Neutrophil (primary cell): ENCODE measurements at regions not wholly inside any gene's neighbourhood (a gene's known extent, or its start where the extent isn't known, plus 50 kb on each side); places are given as distances from the start of the nearest gene placed in this dataset.

Experiments used
- H3K27ac ChIP-seq: fragments of 200-600 bp; sonication (generic); 2 replicates; pipeline ENCODE4 v1.5.1; 2016; ENCODE audit warnings: mild to moderate bottlenecking, moderate library complexity
- H3K27me3 ChIP-seq: fragments of 200-600 bp; sonication (generic); 2 replicates; pipeline ENCODE4 v1.6.0; 2016; ENCODE audit warnings: mild to moderate bottlenecking
- H3K36me3 ChIP-seq: fragments of 200-600 bp; sonication (generic); 2 replicates; pipeline ENCODE4 v1.5.1; 2017
- H3K4me1 ChIP-seq, 2 experiments: fragments of 200-600 bp in 1 of 2; sonication (generic) in 1 of 2; 1 replicate in 1 of 2; 2 replicates in 1 of 2; pipeline versions ENCODE4 v1.5.1 to v1.6.1; 2013 to 2016; ENCODE audit warnings: low read depth in 1 of 2, low read length in 1 of 2, mild to moderate bottlenecking in 1 of 2, moderate library complexity in 1 of 2; ENCODE audit not compliant: control insufficient read depth in 1 of 2, insufficient read depth in 1 of 2
- H3K4me3 ChIP-seq, 2 experiments: fragments of 200-600 bp in 1 of 2; sonication (generic) in 1 of 2; 1 replicate in 1 of 2; 2 replicates in 1 of 2; pipeline ENCODE4 v1.5.1; 2013 to 2016; ENCODE audit warnings: low read depth in 1 of 2, low read length in 1 of 2, mild to moderate bottlenecking in 1 of 2, moderate library complexity in 1 of 2
- H3K9me3 ChIP-seq: fragments of 200-600 bp; sonication (generic); 2 replicates; pipeline ENCODE4 v1.5.1; 2016
- CTCF ChIP-seq: fragments of 200-600 bp; sonication (generic); IDR thresholded peaks from 2 replicates; pipeline ENCODE4 v1.5.1; 2016; ENCODE audit warnings: antibody characterized with exemption

GRCh38 chr4:24053934-24054333, 164.1 kb upstream of the PPARGC1A start:
- Histone ChIP-seq H3K9me3 (no peaks in the 10 kb centered on the region), H3K4me3 (no peak overlapping the region), H3K27me3 (no peaks in the 10 kb centered on the region), H3K36me3 (no peaks in the 10 kb centered on the region), H3K4me1 (no peaks in the 10 kb centered on the region), H3K27ac (no peak overlapping the region)
- no peak for TF ChIP-seq CTCF

GRCh38 chr4:24044610-24045589, 155.1 kb upstream of the PPARGC1A start:
- H3K27me3 ChIP-seq: no peaks in the 10 kb centered on the region
- H3K4me1 ChIP-seq: no peaks in the 10 kb centered on the region
- H3K36me3 ChIP-seq: no peaks in the 10 kb centered on the region
- H3K27ac ChIP-seq: no peak overlapping the region
- no peak overlapping the region for H3K4me3 ChIP-seq
- TF ChIP-seq CTCF: no peak
- no peaks in the 10 kb centered on the region for H3K9me3 ChIP-seq

- no peak overlapping the region for H3K4me3 ChIP-seq
- TF ChIP-seq CTCF: no peak
- H3K9me3 ChIP-seq: no peaks in the 10 kb centered on the region
- H3K27ac ChIP-seq: no peak overlapping the region
- H3K4me1 ChIP-seq: no peaks in the 10 kb centered on the region
- no peaks in the 10 kb centered on the region for H3K36me3 ChIP-seq
- no peaks in the 10 kb centered on the region for H3K27me3 ChIP-seq
Observed at GRCh38 chr4:24042094-24042493, 152.2 kb upstream of the PPARGC1A start.

GRCh38 chr4:24040811-24041210, 151.0 kb upstream of the PPARGC1A start:
- TF ChIP-seq CTCF: no peak
- no peak overlapping the region for H3K4me3 ChIP-seq

GRCh38 chr4:24033626-24034025, 143.8 kb upstream of the PPARGC1A start:
- no peak overlapping the region for H3K27ac ChIP-seq
- no peaks in the 10 kb centered on the region for H3K4me1 ChIP-seq
- H3K9me3 ChIP-seq: no peaks in the 10 kb centered on the region
- H3K36me3 ChIP-seq: no peaks in the 10 kb centered on the region
- H3K27me3 ChIP-seq: no peaks in the 10 kb centered on the region
- H3K4me3 ChIP-seq: no peak overlapping the region
- TF ChIP-seq CTCF: no peak

More at GRCh38 chr4:24040811-24041210, 151.0 kb upstream of the PPARGC1A start:
- H3K27me3 ChIP-seq: no peaks in the 10 kb centered on the region
- no peak overlapping the region for H3K27ac ChIP-seq
- H3K9me3 ChIP-seq: no peaks in the 10 kb centered on the region
- H3K36me3 ChIP-seq: no peaks in the 10 kb centered on the region
- no peaks in the 10 kb centered on the region for H3K4me1 ChIP-seq
